ENCODE measurements at regions not wholly inside any gene's neighbourhood (a gene's known extent, or its start where the extent isn't known, plus 50 kb on each side); places are given as distances from the start of the nearest gene placed in this dataset.

DNA sequence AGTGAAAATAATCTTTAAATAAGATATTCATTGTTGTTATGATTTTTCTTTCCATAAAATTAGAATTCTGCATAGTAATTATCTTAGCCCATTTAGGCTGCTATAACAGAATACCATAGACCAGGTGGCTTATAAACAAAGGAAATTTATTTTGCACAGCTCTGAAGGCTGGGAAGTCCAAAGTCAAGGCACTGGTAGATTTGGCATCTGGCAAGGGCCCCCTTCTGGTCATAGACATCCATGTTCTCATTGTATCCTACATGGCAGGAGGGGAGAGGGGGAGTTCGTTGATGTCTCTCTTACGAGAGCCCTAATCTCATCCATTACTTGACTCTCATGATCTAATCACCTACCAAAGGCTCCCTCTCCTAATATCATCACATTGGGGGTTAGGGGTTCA, 175.0 kb upstream of the CCN2 start:
- H4K20me1 ChIP-seq (ENCODE audit: low read depth) = no peaks in the 10 kb centered on the region
- H3K4me2 ChIP-seq = no peak overlapping the region
- no peak overlapping the region for H3K9ac ChIP-seq
- Mint-ChIP-seq H3K27me3 (ENCODE audit: insufficient read depth, low read depth) (peaks cover 5% of the 10 kb centered on the region), H3K9me3 (no peaks in the 10 kb centered on the region), H3K4me1 (peaks cover 29% of the 10 kb centered on the region), H3K27ac (no peak overlapping the region), H3K4me3 (no peak overlapping the region), H3K36me3 (no peaks in the 10 kb centered on the region)
- no peak for TF ChIP-seq EZH2phosphoT487 (IDR thresholded peaks at IDR 0.05)
- TF ChIP-seq CTCF (IDR thresholded peaks at IDR 0.05) = no peak
- TF ChIP-seq EZH2 (IDR thresholded peaks at IDR 0.05) = no peak
- H3K27ac ChIP-seq = no peak overlapping the region
- no peak overlapping the region for H2AFZ ChIP-seq (replicated peaks)
- DNase-seq (ENCODE audit: low spot score) = no peak
- no peaks in the 10 kb centered on the region for H3F3A ChIP-seq (ENCODE audit: low read depth)
- no peaks in the 10 kb centered on the region for H3K36me3 ChIP-seq
- no peaks in the 10 kb centered on the region for H3K27me3 ChIP-seq
- no peaks in the 10 kb centered on the region for H3K79me2 ChIP-seq (ENCODE audit: low read depth)
- no peak overlapping the region for H3K4me3 ChIP-seq
- H3K9me3 ChIP-seq (ENCODE audit: low read depth) = no peaks in the 10 kb centered on the region
- peaks cover under 1% of the 10 kb centered on the region for H3K4me1 ChIP-seq

DNA sequence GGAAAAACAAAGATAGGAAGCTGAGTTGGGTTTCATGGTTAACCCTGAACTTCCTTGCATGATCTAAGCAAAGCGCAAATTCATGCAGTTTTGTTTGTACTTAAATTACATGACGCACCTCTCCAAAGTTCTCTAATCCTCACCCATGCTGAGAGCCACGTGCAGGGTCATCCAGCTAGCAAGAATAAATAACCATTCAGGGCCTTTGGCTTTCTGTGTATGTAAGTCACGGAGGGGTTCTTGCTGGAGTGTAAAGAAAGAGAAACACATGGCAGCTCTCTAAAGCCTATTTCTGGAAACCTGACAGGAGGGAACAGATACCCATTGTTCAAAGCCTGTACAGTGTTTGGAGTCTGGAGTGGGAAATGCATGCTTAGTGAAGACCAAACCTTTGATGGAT, 171.7 kb upstream of the CCN2 start:
- Histone ChIP-seq H3K27ac (no peak overlapping the region), H3K27me3 (no peaks in the 10 kb centered on the region), H3K9ac (no peak overlapping the region), H3F3A (ENCODE audit: low read depth) (no peaks in the 10 kb centered on the region), H3K9me3 (ENCODE audit: low read depth) (no peaks in the 10 kb centered on the region), H3K4me3 (no peak overlapping the region), H3K4me1 (no peaks in the 10 kb centered on the region), H3K4me2 (no peak overlapping the region), H3K36me3 (no peaks in the 10 kb centered on the region), H3K79me2 (ENCODE audit: low read depth) (no peaks in the 10 kb centered on the region), H4K20me1 (ENCODE audit: low read depth) (no peaks in the 10 kb centered on the region), H2AFZ (replicated peaks) (no peak overlapping the region)
- H3K4me1 Mint-ChIP-seq = peaks cover 21% of the 10 kb centered on the region
- H3K36me3 Mint-ChIP-seq = no peaks in the 10 kb centered on the region
- DNase-seq (ENCODE audit: low spot score) = no peak
- peaks cover 7% of the 10 kb centered on the region for H3K27me3 Mint-ChIP-seq (ENCODE audit: insufficient read depth, low read depth)
- H3K9me3 Mint-ChIP-seq = no peaks in the 10 kb centered on the region
- TF ChIP-seq CTCF (IDR thresholded peaks at IDR 0.05) (no peak), EZH2 (IDR thresholded peaks at IDR 0.05) (no peak), EZH2phosphoT487 (IDR thresholded peaks at IDR 0.05) (no peak)
- H3K27ac Mint-ChIP-seq = peak overlapping the region; percentile 61
- H3K4me3 Mint-ChIP-seq = no peak overlapping the region

DNA sequence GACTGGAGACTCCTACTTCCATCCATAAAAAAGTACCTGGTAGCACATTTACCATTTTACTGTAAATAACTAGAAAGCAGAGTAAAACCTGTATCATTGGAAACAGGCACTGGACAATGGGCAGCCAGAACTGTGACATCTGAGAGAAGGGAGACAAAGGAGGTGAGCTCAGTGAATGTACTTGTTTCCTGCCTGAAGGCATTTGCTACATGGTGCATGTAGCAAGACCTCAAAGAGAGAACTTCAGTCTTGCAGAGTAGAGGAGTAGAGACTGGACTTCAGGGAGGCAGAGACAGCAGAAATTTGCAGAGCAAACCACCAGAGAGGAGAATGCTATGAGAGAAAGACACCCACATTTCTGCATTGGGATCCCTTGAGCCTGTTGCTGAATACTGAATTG, 171.0 kb upstream of the CCN2 start:
- Histone ChIP-seq H3K9ac (no peak overlapping the region), H3K4me3 (no peak overlapping the region), H3K36me3 (no peaks in the 10 kb centered on the region), H2AFZ (replicated peaks) (peak overlapping the region; percentile 30), H3F3A (ENCODE audit: low read depth) (no peaks in the 10 kb centered on the region), H3K4me2 (no peak overlapping the region), H3K9me3 (ENCODE audit: low read depth) (no peaks in the 10 kb centered on the region), H3K79me2 (ENCODE audit: low read depth) (no peaks in the 10 kb centered on the region), H3K27ac (no peak overlapping the region), H3K27me3 (no peaks in the 10 kb centered on the region), H4K20me1 (ENCODE audit: low read depth) (no peaks in the 10 kb centered on the region), H3K4me1 (no peaks in the 10 kb centered on the region)
- DNase-seq (ENCODE audit: low spot score) = no peak
- H3K4me3 Mint-ChIP-seq = no peak overlapping the region
- H3K9me3 Mint-ChIP-seq = no peaks in the 10 kb centered on the region
- H3K27ac Mint-ChIP-seq = peak overlapping the region; percentile 38
- H3K27me3 Mint-ChIP-seq (ENCODE audit: insufficient read depth, low read depth) = peaks cover 7% of the 10 kb centered on the region
- no peak for TF ChIP-seq CTCF (IDR thresholded peaks at IDR 0.05)
- TF ChIP-seq EZH2phosphoT487 (IDR thresholded peaks at IDR 0.05) = no peak
- TF ChIP-seq EZH2 (IDR thresholded peaks at IDR 0.05) = no peak
- H3K36me3 Mint-ChIP-seq = no peaks in the 10 kb centered on the region
- peaks cover 21% of the 10 kb centered on the region for H3K4me1 Mint-ChIP-seq

DNA sequence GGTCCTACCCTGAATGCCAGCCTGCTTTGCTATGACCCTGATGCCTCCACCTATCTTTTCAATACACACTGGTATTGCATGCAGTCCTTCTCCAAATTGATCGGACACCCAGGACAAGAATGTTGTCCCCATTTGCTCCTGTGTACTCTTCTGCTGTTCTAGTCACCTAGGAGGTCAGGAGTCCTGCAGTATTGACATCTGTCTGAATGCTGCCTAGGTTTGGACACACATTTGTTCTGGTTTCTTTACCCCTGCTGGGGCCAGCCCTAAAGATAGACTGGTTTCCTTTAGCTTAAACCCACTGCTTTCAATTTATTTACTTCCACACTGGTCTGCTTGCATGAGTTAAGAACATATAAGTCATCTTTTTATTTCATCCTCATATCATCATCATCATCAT, 167.0 kb upstream of the CCN2 start:
- Histone ChIP-seq H3K4me2 (no peak overlapping the region), H3K27me3 (no peaks in the 10 kb centered on the region), H3K9ac (no peak overlapping the region), H3K4me1 (no peaks in the 10 kb centered on the region), H4K20me1 (ENCODE audit: low read depth) (no peaks in the 10 kb centered on the region), H3K9me3 (ENCODE audit: low read depth) (no peaks in the 10 kb centered on the region), H2AFZ (replicated peaks) (no peak overlapping the region), H3F3A (ENCODE audit: low read depth) (no peaks in the 10 kb centered on the region), H3K4me3 (no peak overlapping the region), H3K36me3 (no peaks in the 10 kb centered on the region), H3K79me2 (ENCODE audit: low read depth) (no peaks in the 10 kb centered on the region), H3K27ac (no peak overlapping the region)
- H3K9me3 Mint-ChIP-seq = no peaks in the 10 kb centered on the region
- no peak for DNase-seq (ENCODE audit: low spot score)
- H3K36me3 Mint-ChIP-seq = no peaks in the 10 kb centered on the region
- no peak overlapping the region for H3K27ac Mint-ChIP-seq
- no peak overlapping the region for H3K4me3 Mint-ChIP-seq
- TF ChIP-seq CTCF (IDR thresholded peaks at IDR 0.05) = no peak
- no peak for TF ChIP-seq EZH2phosphoT487 (IDR thresholded peaks at IDR 0.05)
- no peak for TF ChIP-seq EZH2 (IDR thresholded peaks at IDR 0.05)
- H3K4me1 Mint-ChIP-seq = peaks cover 12% of the 10 kb centered on the region
- peaks cover 5% of the 10 kb centered on the region for H3K27me3 Mint-ChIP-seq (ENCODE audit: insufficient read depth, low read depth)

Measured in neural progenitor cell (in vitro differentiated cells).